Thoracic aorta (tissue), 2 donors: ENCODE measurements at regions not wholly inside any gene's neighbourhood (a gene's known extent, or its start where the extent isn't known, plus 50 kb on each side); places are given as distances from the start of the nearest gene placed in this dataset.

Source experiments
- ATAC-seq: fragments of 150-250 bp; one replicate; pipeline ENCODE4 v1.8.0; 2017; ENCODE audit warnings: low read depth; ENCODE audit not compliant: insufficient number of reproducible peaks, low FRiP score
- DNase-seq: peaks from one replicate; pipeline ENCODE4 v3.0.0-alpha.2; 2020; ENCODE audit warnings: low spot score
- H3K27ac ChIP-seq, 2 donors: fragments of 200-600 bp; sonication (generic); 1 replicate in 1 of 2; 2 replicates in 1 of 2; pipeline ENCODE4 v1.5.1; 2016; ENCODE audit warnings: mild to moderate bottlenecking in 2 of 2, moderate library complexity in 2 of 2
- H3K27me3 ChIP-seq: fragments of 200-600 bp; sonication (generic); replicated peaks from 2 replicates; pipeline ENCODE4 v1.6.0; 2016; ENCODE audit warnings: mild to moderate bottlenecking; ENCODE audit not compliant: insufficient read depth
- H3K36me3 ChIP-seq: fragments of 200-600 bp; sonication (generic); one replicate; pipeline ENCODE4 v1.5.1; 2016
- H3K4me1 ChIP-seq, 2 donors: fragments of 200-600 bp; sonication (generic); 1 replicate in 1 of 2; 2 replicates in 1 of 2; pipeline versions ENCODE4 v1.5.1 to v1.6.0; 2016; ENCODE audit warnings: low read depth in 2 of 2, mild to moderate bottlenecking in 1 of 2; ENCODE audit not compliant: control insufficient read depth in 1 of 2
- H3K4me3 ChIP-seq: fragments of 200-600 bp; sonication (generic); 2 replicates; pipeline ENCODE4 v1.5.1; 2016; ENCODE audit warnings: mild to moderate bottlenecking
- H3K9me3 ChIP-seq: fragments of 200-600 bp; sonication (generic); 2 replicates; pipeline ENCODE4 v1.5.1; 2016
- CTCF ChIP-seq: fragments of 200-600 bp; sonication (generic); IDR thresholded peaks from one replicate; pipeline ENCODE4 v1.5.1; 2019; ENCODE audit warnings: antibody characterized with exemption

GRCh38 chr10:123259081-123259480 lies 104.9 kb downstream of the BUB3 start:
- Histone ChIP-seq H3K27me3 (no peaks in the 10 kb centered on the region), H3K9me3 (no peaks in the 10 kb centered on the region), H3K4me1 (no peaks in the 10 kb centered on the region), H3K36me3 (no peaks in the 10 kb centered on the region), H3K27ac (no peak overlapping the region), H3K4me3 (no peak overlapping the region)
- DNase-seq: no peak
- no peak for ATAC-seq
- no peak for TF ChIP-seq CTCF

GRCh38 chr10:123259791-123260190 lies 105.6 kb downstream of the BUB3 start:
- TF ChIP-seq CTCF: no peak
- H3K27ac ChIP-seq: no peak overlapping the region
- ATAC-seq: no peak

GRCh38 chr10:123262456-123262855 lies 108.3 kb downstream of the BUB3 start:
- Histone ChIP-seq H3K27ac (no peak overlapping the region), H3K4me3 (no peak overlapping the region), H3K27me3 (no peaks in the 10 kb centered on the region), H3K9me3 (no peaks in the 10 kb centered on the region), H3K36me3 (no peaks in the 10 kb centered on the region), H3K4me1 (no peaks in the 10 kb centered on the region)
- no peak for TF ChIP-seq CTCF
- DNase-seq: no peak
- ATAC-seq: no peak

More at GRCh38 chr10:123259791-123260190, 105.6 kb downstream of the BUB3 start:
- DNase-seq: no peak
- no peaks in the 10 kb centered on the region for H3K9me3 ChIP-seq
- H3K36me3 ChIP-seq: no peaks in the 10 kb centered on the region
- H3K4me3 ChIP-seq: no peak overlapping the region
- H3K27me3 ChIP-seq: no peaks in the 10 kb centered on the region
- H3K4me1 ChIP-seq: no peaks in the 10 kb centered on the region

- no peaks in the 10 kb centered on the region for H3K9me3 ChIP-seq
- no peak for TF ChIP-seq CTCF
- no peak for DNase-seq
- no peaks in the 10 kb centered on the region for H3K36me3 ChIP-seq
- no peak for ATAC-seq
- no peak overlapping the region for H3K4me3 ChIP-seq
- H3K4me1 ChIP-seq: peaks cover 0 to 12% of the 10 kb centered on the region in 2 donors
- H3K27ac ChIP-seq: no peak overlapping the region
- no peaks in the 10 kb centered on the region for H3K27me3 ChIP-seq
Measured at GRCh38 chr10:123266971-123267370, 112.8 kb downstream of the BUB3 start.

- DNase-seq (no peak), ATAC-seq (no peak)
- H3K9me3 ChIP-seq: no peaks in the 10 kb centered on the region
- H3K36me3 ChIP-seq: no peaks in the 10 kb centered on the region
- H3K4me3 ChIP-seq: no peak overlapping the region
- no peaks in the 10 kb centered on the region for H3K27me3 ChIP-seq
- no peak for TF ChIP-seq CTCF
- H3K27ac ChIP-seq: no peak overlapping the region
- H3K4me1 ChIP-seq: peaks cover 0 to 12% of the 10 kb centered on the region in 2 donors
Measured at GRCh38 chr10:123269017-123269552, 114.9 kb downstream of the BUB3 start.
